ENCODE measurements at regions not wholly inside any gene's neighbourhood (a gene's known extent, or its start where the extent isn't known, plus 50 kb on each side); places are given as distances from the start of the nearest gene placed in this dataset.

DNA sequence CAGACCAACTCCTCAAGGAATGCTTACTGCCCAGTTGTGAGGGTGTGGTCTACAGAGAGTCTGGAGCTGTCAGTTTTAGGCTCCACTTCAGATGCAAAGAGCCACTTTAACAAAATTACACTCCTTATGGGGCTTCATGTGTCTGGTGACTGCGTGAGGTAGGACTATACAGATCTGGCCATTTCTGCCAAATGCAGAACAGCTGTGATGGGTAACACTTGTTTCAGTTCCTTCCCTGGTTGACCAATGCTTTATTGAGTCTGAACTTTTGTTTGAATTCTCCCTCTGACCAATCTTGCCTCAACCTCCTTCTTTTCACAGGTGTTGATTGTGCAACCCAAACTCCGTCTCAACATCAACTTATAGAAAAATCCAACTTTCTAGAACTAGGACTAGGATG is 181.2 kb downstream of the OMA1 start:
- no peak for DNase-seq

DNA sequence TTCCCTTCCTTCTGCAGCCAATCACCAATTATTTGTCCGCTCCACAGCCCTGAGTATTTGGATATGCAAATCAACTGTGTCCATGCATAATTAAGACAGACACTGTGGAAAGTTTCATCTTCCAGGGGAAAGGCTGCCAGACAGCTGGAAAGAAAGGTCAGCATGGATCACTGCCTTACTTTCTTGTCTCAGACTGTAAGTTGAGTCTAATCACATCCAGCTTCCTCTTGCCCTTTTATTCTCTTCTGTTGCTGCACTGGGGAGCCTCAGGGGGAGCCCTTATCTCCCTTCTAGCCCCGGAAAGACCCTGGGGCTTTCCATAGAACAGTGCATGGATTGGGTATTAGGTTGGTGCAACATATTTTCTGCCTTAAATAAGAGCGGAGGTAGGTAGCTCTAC is 182.9 kb downstream of the OMA1 start:
- no peak for DNase-seq

DNA sequence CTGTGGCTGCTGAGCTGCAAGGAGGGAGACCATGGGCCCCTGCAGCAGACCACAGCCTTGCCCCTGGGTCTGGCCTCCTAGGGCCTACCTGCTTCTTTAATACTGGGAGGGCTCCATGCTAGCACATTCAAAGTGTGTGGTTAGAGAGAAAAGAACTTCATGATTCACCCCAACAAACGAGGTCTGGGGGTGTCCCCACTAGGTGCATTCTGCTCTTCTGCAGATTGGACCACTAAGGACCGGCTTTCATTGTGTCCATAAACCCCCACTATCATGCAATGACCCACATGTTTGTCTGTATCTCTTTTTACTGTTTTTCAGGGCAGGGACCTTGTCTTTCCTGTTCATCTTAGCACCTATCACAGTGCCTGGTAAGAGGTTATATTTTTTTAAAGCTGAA is 185.4 kb downstream of the OMA1 start:
- no peak for DNase-seq

DNA sequence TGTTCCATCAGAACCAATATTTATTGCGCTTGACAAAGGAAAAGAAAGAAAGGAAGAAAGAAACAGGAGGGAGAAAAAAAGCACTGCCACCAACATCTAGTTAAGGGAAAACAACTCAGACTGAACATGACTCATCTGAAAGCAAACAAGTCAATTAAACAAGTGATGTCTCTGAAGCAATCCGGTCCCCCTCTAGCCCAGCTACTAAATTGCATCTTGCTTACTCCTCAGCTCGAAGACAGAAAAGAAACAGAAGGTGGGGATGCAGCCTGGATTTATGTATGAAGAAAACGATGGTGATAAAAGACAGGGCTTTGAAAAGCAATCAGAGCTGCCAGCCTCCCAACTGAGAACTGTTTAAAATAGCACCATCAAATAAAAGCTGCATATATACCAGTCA is 188.2 kb downstream of the OMA1 start:
- no peak for DNase-seq

DNA sequence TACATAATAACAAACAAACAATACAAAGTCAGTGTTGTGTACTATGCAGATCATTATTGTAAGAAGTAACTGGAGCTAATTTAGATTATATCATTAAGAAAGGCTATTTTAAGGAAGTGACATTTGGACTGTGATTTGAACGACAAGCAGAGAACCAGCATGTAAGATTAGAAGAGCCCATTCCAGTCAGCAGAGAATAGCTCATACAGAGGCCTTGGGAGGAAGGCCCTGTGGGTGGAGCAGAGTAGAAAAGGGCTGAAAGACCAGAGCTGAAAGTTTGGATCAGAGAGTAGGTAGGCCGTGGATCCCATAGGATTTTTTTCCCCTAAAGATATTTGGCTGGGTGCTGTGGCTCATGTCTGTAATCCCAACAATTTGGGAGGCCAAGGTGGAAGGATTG is 190.1 kb downstream of the OMA1 start:
- DNase-seq, result no peak

DNA sequence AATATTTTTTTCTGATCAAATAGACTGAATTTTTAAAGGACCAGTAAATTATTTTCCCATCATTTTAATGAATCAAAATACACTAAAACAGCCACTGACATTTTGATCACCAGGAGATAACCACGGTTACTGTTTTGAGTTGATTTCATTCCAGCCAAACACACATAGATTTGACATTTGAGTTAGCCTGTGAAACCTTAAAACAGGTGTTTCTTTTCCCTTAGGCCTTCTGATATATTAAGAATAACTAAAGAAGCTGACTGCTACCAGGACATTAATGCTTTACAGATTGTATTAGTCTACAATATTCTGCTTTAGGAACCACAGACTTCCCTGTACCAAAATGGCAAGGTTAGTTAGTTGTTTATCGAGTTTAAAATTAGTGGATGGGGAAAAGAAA is 193.4 kb downstream of the OMA1 start:
- no peak for DNase-seq

DNA sequence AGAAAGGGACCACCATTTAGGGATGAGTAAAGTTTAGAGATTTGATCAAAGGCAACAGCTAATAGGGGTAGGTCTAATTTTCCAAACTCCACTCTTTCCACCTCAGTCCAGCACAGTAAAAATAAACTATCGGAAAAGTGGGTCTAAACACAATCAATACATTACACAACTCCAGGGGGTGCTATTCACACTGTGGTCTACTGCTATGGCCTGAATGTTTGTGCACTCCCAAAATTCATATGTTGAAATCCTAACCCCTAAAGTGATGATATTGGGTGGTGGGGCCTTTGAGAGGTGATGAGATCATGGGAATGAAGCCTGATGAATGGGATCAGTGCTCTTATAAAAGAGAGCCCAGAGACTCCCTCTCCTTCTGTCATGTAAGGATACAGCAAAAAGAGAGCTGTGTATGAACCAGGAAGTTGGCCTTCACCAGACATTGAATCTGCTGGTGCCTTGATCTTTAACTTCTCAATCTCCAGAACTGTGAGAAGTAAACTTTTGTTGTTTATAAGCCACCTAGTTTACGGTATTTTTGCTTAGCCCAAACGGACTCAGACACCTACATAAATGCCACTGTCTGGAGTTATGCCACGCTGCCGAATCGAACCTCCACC is 193.9 kb downstream of the OMA1 start:
- no peak for DNase-seq

DNA sequence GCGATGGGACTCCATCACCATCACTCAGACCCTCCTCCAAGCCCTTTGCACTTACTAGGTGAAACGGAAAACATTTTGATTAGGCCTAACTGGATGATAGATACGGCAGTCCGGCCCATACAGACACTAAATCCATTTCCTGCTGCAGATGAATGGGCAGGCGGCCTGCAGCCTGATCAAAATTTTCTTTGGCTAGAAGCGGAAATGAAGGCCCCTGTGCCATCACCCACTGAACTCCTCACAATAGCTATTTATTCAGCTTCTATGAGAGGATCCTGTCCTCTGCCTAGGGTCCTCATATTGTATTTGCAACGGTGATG is 200.5 kb downstream of the OMA1 start:
- no peak for DNase-seq

DNA sequence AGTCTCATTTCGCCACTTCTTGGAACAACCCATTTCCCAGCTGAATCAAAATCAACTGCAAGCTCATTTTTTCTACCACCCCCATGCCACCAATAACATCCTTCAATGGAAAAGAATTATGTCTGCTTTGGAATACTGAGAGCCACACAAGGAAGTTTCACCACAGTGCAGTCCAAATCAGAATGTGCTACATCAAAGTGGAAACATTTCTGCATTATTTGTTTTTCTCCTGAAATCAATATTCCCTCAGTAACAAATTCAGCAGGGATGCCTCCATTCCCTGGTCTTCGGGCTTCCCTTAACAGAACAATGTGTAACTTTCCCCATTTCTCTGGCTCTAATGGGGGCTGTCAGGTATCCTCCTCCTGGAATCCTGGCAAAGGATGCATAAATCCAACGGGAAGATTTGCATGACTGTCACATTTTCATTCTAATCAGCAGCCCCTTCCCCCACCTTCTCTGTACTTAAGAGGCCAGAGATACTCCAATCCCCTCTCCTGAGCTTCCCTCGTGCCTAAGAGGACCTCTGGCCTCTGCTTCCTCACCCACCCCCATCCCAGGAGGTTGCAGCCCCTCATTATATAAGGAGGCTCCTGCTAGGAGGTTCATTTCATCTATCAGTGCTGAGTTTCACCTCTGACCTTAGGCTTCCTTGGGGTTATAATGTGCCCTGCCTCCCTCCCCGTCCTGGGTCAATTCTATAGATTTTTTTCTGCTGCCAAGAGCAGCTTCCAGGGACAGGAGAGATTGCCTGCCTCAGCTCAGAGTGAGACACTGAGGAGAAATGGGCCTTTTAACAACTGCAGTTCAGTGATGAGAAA is 201.1 kb downstream of the OMA1 start:
- DNase-seq, result no peak

DNA sequence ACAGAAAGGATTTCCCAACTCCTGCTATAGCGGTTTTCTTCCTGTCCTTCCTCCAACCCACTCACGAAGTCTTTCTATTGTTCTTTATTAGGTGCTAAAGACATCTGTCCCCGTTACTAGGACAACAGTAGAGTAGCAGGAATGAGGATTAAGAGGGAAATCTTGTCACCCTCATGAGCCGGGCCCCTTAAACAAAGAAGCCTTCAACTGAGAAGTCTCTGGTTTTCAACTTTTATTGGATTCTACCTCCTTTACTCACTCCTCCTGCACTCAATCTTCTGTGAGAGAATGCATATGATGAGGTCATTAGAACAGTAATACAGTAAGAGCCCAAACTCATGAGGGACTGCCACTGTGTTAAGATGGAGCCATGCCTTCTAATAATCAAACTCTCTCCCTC is 206.3 kb downstream of the OMA1 start:
- no peak for DNase-seq

DNA sequence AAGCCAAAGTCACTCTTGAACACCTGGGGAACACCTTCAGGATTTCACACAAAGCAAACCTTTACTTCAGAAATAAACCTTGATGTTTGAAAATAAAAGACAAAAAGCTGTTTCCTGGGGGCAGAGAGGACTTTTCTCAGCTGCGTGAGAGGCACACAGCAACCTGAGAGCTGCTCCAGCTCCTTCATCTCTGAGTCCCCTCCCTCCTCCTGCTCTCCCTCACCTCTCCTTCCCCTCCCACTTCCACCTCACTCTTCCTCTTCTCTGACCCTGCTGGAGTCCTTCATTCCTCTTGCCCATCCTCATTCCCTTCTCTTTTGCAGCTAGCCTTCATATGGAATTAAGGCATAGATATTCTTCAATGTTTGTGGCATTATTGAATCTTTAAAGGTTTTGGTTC is 208.4 kb downstream of the OMA1 start:
- DNase-seq, result no peak

DNA sequence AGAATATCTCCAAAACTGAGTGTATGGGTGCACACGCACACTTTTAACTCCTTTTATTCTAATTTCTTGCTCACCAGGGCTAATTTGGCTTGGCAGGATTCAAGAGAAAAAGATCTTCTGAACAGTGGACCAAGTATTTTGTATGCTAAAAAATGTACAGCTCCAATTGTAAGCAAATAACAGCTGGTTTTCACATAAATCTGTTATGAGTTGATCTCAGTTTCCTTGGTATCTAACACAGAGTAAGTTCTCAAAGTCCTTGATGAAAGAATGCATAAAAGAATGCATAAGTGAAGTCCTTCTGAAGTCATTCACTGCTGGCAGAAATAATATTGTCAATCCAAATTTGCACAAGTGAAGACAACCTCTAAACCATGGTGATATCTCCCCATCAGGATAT is 213.0 kb downstream of the OMA1 start:
- no peak for DNase-seq

DNA sequence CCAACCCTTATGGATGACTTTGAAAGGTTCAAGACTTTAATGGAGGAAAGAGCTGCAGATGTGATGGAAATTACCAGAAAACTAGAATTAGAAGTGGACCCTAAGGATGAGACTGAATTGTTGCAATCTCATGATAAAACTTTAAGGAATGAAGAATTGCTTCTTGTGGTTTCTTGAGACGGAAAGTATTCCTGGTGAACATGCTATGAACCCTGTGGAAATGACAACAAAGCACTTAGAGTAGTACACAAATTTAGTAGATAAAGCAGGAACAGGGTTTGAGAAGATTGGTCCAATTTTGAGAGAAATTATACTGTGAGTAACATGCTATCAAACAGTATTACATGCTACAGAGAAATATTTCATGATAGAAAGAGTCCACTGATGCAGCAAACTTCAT is 215.4 kb downstream of the OMA1 start:
- no peak for DNase-seq

DNA sequence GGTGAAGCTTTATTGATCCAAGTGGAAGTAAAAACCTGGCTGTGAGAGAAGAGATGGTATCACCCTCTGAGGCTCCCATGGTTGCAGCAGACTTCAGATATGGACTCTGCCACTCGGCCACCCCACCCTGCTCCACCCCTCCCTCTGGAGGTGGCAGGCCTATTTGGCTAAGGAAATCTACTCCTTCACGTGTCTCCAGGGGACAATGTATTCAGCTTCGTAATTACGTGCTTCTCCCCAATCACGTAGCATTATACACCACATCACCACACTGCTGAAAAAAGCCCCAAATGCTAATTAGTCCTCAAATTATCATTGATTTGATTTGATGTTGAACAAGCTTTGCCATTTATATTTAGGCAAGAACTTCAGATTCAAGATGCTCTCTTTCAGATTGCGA is 220.7 kb downstream of the OMA1 start:
- DNase-seq, result no peak

DNA sequence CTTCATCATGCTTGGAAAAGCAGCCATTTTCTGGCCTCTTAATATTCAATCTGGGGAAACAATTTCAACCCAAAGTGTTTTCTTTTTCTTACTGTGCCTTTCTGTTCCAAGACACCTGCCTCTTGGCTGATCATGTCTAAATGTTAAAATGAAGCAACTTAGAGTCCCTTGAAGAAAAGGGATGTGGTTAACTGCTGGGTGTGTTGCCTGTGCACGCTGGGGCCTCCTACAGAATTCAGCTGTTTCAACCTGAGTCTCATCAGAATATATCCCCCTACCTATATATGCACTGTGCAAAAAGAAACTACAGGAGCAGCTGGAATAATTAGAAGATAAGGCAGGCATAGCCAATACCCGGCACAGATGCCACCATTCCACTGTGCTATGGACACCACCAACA is 222.0 kb downstream of the OMA1 start:
- DNase-seq, result no peak

DNA sequence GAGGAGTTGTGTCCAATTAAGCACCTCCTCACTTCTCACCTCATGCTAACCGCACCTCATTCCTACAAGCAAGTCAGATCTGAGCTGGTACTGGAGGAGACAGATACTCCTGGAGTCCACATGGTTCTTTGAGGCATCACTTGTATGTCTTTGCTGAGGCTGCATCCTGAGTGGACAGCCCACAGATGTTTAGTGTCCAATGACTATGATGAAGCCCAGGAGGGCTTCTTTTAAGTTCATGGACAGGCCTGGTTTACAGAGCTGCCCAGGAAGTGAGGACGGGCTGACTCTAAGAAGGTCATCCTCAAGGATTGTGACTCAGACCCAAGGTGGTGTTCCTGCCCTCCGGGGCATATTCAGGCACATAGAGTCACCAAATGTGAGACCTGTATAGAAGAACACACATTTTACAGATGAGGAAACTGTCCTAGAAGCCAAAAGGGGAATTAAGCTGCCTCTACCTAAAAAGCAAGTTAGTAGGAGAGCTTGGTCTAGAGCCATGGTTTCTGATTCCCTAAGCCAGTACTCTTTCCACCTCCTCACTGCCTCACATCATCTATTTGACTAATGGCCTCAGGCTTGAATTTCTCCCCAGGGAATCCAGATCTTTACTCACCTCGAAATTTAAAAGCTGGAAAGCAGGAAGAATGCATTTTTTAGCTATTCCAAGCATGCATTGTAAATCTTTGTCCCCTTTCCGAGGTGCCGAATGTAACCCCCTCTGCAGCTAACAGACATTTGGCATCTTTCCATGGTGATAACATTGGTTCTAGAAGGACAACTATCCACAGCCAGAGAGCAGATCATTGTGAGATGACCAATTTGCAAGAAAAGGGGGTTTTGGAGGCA is 228.1 kb downstream of the OMA1 start:
- no peak for DNase-seq

DNA sequence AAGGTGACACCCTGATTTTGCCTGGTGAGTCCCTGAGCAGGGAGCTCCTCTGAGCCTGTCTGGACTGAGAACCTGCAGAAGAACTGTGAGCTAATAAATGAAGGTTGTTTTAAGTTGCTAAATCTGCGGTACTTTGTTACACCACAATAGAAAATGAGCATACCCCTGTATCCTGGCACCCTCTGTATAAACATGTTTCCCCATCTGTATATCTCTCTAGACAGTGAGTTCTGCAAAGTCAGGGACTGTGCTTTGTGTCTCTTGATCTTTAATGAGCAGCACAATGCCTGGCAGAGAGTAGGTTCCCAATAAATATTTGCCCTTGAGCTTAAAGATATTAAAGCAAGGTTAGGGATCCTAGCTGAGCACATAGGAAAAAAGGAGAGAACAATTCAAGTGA is 228.8 kb downstream of the OMA1 start:
- DNase-seq, result no peak

DNA sequence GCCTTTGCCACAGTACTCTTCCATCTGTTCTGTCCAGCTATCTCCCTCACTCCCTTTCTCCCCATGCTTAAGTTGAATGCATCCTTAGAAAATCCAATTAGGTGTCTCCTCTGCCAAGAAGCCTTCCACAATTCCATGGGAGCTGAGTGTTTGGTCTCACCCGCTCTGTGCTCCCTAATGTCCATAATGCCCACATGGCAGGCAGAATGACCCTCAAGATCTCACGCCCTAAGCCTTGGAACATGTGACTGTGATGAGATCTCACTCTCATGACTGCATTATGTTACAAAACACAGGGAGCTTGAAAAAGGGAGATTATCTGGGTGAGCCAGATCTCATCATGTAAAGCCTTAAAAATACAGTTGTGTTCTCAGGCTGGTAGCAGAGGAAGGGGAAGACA is 229.4 kb downstream of the OMA1 start:
- DNase-seq, result no peak

DNA sequence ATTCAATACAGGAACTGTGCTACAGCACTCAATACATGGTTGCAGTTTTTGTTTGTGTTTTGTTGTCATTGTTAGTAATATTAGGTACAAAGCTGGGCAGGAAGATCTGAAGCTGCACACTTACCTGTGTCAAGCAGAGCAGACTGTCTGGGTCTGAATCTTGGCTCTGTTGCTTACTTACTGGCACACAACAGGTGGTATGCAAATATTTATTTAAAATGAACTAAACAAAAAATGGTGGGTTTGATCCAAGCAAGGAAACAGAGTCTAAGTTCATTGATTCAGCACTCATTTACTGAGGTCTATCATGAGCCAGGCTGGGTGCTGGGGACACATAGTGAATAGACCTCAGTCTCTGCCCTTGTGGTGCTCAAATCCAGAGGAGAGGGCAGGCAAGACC is 230.4 kb downstream of the OMA1 start:
- no peak for DNase-seq

DNA sequence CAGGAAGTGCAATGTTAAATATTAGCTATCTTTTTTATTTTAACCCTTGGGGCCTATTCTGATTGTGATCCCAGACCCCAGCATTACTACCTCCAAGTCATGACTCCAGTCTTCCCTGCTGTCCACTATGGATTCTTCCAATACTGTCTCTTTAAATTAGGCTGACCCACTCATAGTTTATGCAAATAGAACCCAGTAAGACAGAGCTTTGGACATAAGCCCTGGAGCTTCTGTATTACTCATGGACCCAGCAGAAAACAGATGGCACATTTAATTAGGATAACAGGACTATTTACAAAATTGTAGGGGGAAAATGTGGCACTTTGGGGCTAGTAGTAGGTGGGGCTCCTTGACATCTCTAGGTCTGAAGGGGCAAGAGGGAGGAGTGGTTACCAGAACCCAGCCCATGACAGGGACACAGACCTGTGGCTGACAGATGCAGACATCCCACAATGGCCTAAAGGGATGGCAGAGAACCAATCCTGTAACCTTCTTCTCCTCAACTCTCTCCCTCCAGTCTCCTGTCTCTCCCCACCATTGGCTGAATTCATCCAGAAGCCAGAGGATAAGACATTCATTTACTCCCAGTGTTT is 233.5 kb downstream of the OMA1 start:
- no peak for DNase-seq

DNA sequence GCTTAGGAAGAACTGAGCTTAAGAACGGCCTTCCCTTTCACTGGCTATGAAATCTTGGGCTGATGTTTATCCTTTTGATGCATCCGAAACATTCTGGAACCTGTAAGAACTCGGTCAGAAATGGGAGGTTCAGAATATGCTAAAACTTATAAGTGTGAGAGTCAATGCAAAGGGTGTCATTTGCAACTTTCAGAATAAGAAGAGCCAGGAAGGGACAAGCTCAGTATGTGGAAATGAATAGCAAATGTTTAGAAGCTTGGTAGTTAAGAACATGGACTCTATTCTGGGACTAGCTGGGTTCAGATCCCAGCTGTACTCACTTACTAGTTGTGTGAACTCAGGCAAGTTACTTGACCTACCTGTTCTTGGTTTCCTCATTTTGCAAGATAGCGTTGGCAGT is 234.1 kb downstream of the OMA1 start:
- no peak for DNase-seq

DNA sequence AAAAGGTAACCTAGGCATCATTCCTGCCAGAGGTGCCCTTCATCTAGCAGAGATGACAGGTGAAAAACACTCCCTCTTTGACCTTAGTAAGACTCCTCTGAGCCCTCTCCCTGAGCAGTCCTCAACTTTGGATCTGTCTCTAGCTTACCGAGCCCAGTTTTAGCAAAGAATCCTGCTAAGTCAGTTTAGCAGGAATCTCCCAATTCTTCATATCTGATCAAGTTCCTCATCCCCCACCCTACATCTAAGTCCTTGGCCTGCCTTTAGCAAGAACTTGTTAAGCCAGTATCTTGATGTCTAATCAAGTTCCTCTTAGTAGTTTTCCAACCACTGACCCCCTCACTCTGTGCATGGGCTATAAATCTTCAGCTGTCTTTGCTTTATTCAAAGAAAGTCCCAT is 235.6 kb downstream of the OMA1 start:
- DNase-seq, result no peak

DNA sequence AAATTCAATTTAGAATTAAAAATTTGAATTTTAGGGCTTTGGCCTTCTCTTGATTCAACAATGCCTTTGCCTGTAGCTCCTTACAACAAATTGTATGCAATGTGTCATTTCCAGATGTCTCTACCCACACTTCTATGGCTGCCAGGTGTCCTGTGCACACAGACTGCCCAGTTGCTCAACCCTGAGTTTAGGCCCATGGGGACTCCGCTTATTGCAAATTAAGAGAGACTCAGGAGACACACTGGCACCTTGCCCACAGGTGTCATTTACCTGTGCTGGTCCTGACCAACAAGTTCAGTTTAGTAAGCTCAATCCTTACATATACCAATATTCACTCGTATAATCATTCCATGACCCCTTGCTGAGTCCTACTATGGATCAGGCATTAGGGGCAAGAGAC is 236.1 kb downstream of the OMA1 start:
- DNase-seq, result no peak

DNA sequence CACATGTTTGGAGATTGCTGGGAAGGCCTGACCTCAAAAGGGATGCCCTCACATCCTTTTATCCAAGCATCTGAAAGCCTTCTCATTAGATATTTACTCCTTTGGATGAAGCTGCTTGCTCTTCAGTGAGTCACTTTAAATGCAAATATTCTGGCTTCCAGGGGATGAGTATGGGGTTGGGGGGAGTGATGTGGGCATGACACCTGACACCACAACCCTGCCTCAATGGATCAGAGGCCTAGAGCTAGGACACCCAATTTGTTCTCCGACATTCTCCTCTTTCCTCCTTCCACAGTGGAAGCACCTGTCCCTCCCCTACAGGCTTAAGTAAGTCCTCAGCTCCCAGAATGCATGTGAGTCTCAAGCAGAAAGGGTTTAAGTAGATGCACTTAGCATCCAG is 238.3 kb downstream of the OMA1 start:
- no peak for DNase-seq
